Activated T-helper 17 cell treated with anti-CD3 and anti-CD28 coated beads, Interleukin-2, amount 50 U/mL, for 72 hours (primary cell): ENCODE measurements at regions not wholly inside any gene's neighbourhood (a gene's known extent, or its start where the extent isn't known, plus 50 kb on each side); places are given as distances from the start of the nearest gene placed in this dataset.
A peak's percentile ranks its signal among the peaks of the same experiment; 100 is the strongest.

Experiments
- ATAC-seq: fragments of 150-1000 bp; cut with Tn5 transposase; replicated peaks from 2 replicates; pipeline ENCODE4 v1.10.0; 2021; ENCODE audit warnings: mild to moderate bottlenecking, moderate library complexity
- H3K27ac Mint-ChIP-seq: one replicate; pipeline ENCODE4 v1.8.0; 2022; ENCODE audit warnings: mixed read lengths
- H3K27me3 Mint-ChIP-seq: one replicate; pipeline ENCODE4 v1.8.0; 2022; ENCODE audit warnings: mixed read lengths
- H3K36me3 Mint-ChIP-seq: one replicate; pipeline ENCODE4 v1.8.0; 2022; ENCODE audit warnings: low read depth, mild to moderate bottlenecking, mixed read lengths
- H3K4me1 Mint-ChIP-seq: one replicate; pipeline ENCODE4 v1.8.0; 2022; ENCODE audit warnings: mixed read lengths
- H3K4me3 Mint-ChIP-seq: one replicate; pipeline ENCODE4 v1.8.0; 2022; ENCODE audit warnings: mild to moderate bottlenecking, mixed read lengths
- H3K9me3 Mint-ChIP-seq: one replicate; pipeline ENCODE4 v1.8.0; 2022; ENCODE audit warnings: mixed read lengths

DNA sequence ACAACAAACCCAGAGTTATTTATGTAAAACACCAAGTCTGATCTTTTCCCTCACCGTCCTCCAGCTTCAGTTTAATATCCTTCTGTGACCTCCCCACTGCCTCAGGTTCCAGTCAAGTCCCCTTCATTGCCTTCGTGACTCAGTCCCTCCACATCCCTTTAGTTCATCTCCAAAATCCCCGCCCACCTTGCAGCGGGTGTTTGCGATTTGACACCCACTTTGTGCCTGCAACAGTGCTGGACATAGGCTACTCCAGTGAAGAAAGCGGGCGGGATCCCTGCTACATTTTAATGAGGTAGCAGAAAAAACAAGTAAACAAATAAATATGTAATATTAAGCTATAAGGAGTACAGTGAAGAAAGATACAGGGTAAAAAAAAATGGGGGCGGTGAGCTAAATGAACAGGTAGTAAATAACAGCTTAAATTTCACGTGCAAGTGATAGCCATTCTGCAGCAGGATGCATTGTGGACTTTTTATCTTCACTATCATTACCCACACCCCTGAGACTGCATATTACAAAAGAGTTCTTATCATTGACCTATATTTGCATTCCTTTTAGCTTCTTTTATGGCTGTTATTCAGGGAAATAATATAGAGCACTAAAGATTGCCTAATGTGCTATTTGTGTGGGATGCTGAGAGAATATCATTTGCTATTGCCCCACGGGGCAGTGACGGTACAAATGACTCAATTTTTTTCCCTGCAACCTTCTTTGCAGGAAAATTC is 222.8 kb upstream of the NUDT4 start:
- no peak overlapping the region for H3K4me3 Mint-ChIP-seq
- H3K27ac Mint-ChIP-seq = no peak overlapping the region
- H3K4me1 Mint-ChIP-seq = peaks cover 4% of the 10 kb centered on the region
- peaks cover 18% of the 10 kb centered on the region for H3K27me3 Mint-ChIP-seq
- H3K36me3 Mint-ChIP-seq = no peaks in the 10 kb centered on the region
- H3K9me3 Mint-ChIP-seq = peaks cover 4% of the 10 kb centered on the region
- no peak for ATAC-seq

DNA sequence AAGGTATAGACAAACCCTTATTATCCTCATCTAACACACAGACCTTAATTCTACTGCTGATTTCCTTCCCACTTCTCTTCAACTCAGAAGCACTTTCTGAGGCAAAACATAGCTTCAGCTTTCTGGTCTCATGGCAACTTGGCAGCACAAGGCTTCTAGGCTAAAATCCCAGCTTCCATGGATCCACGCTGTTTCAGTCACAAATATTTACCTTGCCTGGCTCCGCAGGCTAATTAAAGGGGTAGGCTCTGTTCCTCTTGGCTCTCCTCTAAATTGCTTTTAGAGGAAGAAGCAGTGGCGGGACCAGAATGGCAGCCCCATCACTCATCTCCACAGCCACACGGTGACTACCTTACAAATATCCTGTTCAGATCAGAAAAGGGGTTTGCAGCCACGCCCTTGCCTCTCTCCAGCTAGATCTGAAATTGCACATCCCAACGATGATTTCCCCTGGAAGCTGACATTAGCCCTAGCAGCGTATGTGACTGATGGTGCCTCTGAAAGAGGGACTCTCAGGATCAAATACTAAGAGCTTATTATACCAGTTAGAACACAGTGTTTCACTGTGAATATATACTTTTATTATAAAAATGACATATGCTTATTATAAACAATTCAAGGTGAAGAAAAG is 221.5 kb upstream of the NUDT4 start:
- Mint-ChIP-seq H3K27ac (no peak overlapping the region), H3K27me3 (peaks cover 19% of the 10 kb centered on the region), H3K4me3 (no peak overlapping the region), H3K9me3 (peaks cover 4% of the 10 kb centered on the region), H3K36me3 (no peaks in the 10 kb centered on the region), H3K4me1 (peaks cover 4% of the 10 kb centered on the region)
- no peak for ATAC-seq

DNA sequence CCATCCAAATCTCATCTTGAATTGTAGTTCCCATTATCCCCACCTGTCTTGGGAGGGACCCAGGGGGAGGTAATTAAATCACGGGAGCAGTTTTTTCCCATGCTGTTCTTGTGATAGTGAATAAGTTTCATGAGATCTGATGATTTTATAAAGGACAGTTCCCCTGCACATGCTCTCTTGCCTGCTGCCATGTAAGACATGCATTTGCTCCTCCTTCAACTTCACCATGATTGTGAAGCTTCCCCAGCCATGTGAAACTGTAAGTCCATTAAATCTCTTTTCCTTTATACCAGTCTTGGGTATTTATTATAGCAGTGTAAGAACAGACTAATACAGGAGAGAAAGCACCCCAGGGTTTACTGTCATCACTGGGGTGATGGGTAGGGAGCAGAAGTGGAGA is 220.4 kb upstream of the NUDT4 start:
- H3K36me3 Mint-ChIP-seq = no peaks in the 10 kb centered on the region
- ATAC-seq = no peak
- no peak overlapping the region for H3K27ac Mint-ChIP-seq
- no peak overlapping the region for H3K4me3 Mint-ChIP-seq
- H3K9me3 Mint-ChIP-seq = peaks cover 4% of the 10 kb centered on the region
- H3K27me3 Mint-ChIP-seq = peaks cover 21% of the 10 kb centered on the region
- peaks cover 4% of the 10 kb centered on the region for H3K4me1 Mint-ChIP-seq

DNA sequence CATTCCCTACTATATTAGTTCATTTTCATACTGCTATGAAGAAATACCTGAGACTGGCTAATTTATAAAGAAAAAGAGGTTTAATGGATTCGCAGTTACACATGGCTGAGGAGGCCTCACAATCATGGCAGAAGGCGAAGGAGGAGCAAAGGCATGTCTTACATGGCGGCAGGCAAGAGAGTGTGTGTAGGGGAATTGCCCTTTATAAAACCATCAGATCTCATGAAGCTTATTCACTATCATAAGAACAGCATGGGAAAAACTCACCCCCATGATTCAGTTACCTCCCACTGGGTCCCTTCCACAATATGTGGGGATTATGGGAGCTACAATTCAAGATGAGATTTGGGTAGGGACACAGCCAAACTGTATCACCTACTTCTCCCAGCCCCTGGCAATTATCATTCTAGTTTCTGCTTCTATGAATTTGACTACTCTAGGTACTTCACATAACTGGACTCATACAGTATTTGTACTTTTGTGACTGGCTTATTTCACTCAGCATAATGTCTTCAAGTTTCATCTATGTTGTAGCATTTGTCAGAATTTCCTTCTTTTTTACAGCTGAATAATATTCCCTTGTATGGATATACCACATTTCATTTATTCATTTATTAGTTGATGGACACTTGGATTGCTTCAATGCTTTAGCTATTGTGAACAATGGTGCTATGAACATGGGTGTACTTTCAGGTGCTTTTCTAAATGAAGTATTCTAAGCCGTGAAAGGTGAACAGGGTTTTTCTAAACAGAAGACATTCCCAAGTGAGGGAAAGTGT is 219.5 kb upstream of the NUDT4 start:
- no peak overlapping the region for H3K27ac Mint-ChIP-seq
- ATAC-seq = no peak
- H3K36me3 Mint-ChIP-seq = no peaks in the 10 kb centered on the region
- peaks cover 21% of the 10 kb centered on the region for H3K27me3 Mint-ChIP-seq
- no peak overlapping the region for H3K4me3 Mint-ChIP-seq
- peaks cover 4% of the 10 kb centered on the region for H3K9me3 Mint-ChIP-seq
- H3K4me1 Mint-ChIP-seq = peaks cover 4% of the 10 kb centered on the region

DNA sequence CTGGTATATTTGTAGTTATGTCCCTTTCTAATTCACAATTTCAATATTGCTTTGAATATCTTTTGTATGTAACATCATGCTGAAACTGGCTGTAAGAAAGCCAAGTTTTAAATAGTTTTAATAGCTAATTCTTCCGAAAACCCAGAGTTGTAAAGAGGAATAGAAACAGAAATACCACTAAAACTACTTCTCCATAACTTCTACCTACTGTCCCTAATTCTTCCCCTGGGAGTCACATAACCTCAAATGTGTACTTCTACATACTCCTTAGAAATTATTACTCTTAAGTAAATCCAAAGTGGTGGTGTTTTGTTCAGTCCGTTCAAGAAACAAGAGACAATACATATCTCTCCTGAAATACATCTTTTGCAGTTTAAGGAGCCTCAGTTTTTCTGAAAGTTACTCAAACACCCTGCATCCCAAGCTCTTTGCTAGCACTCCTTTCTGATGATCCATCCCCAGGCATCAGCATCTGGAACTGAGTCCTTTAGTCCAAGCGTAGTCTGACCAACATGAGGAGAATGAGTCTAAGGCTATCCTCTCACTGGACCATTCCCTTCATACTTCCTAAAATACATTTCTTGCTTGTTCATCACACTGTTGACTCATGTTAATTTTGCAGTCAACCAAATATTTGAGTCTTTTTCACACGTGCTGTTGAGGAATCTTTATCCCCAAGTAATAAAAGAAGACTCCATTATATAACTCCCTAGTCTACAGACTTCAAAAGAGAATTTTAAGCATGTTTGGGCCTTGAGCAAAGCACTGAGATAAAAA is 214.3 kb upstream of the NUDT4 start:
- Mint-ChIP-seq H3K9me3 (no peaks in the 10 kb centered on the region), H3K4me3 (no peak overlapping the region), H3K4me1 (peaks cover 8% of the 10 kb centered on the region), H3K27ac (no peak overlapping the region), H3K36me3 (no peaks in the 10 kb centered on the region), H3K27me3 (peaks cover 19% of the 10 kb centered on the region)
- no peak for ATAC-seq

DNA sequence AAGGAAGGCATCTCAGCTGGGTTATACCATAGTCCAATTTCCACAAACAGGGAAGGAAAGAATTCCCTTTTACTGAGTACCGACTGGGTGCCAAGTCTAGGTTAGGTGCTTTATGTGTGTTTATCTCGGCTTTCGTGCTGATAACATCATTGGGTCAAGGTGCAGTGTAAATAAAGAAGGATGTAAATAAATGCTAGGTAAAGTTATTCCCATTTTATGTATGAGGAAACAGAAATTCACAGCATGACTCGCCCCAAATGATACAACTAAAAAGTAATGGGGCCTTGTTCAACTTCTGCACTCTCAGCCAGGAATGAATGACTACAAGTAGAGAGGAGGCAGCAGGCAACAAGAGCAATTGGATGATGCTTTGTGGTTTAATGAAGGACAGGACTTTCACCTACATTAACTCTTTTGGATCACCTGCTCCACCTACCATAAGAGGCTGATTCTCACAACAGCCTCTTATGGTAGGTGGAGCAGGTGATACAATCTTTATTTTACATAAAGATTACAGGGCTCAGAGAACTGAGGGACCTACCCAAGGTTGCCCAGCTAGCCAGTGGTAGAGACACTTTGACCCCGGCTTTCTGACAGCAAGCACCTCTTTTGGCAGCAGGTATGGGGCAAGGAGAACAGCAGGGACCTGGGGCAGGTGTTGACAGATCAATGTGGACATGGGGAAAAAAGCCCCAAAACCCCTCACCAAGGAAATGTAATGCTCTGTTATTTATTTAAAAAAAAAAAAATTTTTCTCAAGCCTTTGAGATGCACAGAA is 213.4 kb upstream of the NUDT4 start:
- Mint-ChIP-seq H3K4me3 (no peak overlapping the region), H3K9me3 (no peaks in the 10 kb centered on the region), H3K4me1 (peaks cover 8% of the 10 kb centered on the region), H3K27me3 (peaks cover 19% of the 10 kb centered on the region), H3K36me3 (no peaks in the 10 kb centered on the region), H3K27ac (no peak overlapping the region)
- ATAC-seq = no peak

DNA sequence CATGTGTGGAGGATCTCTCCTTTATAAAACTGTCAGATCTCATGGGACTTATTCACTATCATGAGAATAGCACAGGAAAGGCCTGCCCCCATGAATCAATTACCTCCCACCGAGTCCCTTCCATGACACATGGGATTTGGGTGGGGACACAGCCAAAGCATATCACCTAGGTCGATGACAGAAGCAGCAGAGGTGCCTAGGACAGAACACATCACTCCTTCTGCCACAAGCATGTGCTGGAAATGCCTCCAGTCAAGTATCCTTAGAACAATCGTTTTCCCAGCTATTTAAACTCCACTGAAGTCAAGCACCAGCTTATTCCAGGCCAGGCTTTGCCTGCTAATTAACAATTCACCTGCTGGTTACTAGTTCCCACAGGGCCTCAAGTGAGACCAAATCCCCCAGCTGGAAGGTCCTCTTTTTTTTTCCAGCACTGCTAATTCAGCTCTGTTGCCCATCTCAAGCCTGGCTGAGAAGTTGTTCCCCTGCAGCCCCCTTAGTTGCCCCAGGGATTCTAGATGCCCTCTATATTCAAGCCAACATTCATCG is 212.3 kb upstream of the NUDT4 start:
- Mint-ChIP-seq H3K36me3 (no peaks in the 10 kb centered on the region), H3K4me1 (peaks cover 8% of the 10 kb centered on the region), H3K9me3 (no peaks in the 10 kb centered on the region), H3K4me3 (no peak overlapping the region), H3K27me3 (peaks cover 19% of the 10 kb centered on the region), H3K27ac (no peak overlapping the region)
- no peak for ATAC-seq

DNA sequence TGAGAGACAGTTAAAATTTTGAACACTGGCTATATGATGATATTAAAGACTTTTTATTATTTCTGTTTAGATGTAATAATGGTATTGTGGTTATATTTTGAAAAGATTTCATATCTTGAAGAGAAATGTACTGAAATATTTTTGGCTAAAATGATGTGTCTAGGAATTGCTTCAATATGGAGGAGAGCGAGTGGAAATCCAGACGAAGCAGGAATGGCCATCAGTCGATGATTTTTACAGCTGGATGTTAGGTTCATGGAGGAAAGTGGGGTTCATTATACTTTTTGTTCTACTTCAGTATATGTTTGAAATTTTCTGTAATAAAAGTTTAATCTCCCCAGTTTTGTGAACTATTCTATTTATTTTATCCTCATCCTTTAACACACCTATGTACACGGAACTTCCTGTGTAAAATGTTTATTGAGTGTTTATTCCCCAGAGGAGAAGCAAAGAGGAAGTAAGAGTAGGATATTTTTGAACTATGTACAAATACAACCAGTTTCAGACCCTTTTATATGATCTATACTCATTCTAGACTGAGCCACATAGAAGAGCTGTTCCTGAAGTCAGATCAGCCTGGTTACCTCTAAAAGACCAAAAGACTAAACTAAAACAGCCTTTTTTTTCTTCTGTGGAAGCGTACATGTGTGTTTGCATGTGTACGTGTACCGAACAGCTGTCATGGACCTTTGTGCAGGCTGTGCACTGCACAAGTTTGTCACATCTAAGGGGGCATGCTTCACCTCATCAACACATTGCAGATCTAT is 211.0 kb upstream of the NUDT4 start:
- Mint-ChIP-seq H3K4me3 (peak overlapping the region; percentile 82), H3K27me3 (peaks cover 14% of the 10 kb centered on the region), H3K36me3 (no peaks in the 10 kb centered on the region), H3K27ac (no peak overlapping the region), H3K4me1 (peaks cover 8% of the 10 kb centered on the region), H3K9me3 (no peaks in the 10 kb centered on the region)
- ATAC-seq = no peak

DNA sequence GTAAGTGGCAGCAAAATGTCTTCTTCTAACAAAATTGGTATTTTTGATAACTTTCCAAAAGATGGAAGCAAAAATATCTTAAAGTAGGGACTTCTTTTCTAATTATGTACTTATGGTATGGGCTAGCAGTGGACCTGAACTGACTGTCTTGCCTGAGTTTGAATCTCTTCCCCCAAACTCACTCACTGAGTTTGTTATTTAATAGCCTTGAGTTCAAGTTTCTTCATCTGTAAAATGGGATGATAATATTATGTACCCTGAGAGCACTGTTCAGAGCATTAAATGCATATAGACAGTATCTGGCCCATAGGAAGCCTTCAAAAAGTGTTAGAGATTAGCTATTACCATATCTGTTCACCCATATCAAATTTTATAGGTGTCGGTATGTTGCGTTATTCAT is 210.4 kb upstream of the NUDT4 start:
- Mint-ChIP-seq H3K36me3 (no peaks in the 10 kb centered on the region), H3K4me3 (peak overlapping the region; percentile 82), H3K9me3 (no peaks in the 10 kb centered on the region), H3K4me1 (peaks cover 8% of the 10 kb centered on the region), H3K27me3 (peaks cover 14% of the 10 kb centered on the region), H3K27ac (peak overlapping the region; percentile 55)
- ATAC-seq = peak; percentile 5

DNA sequence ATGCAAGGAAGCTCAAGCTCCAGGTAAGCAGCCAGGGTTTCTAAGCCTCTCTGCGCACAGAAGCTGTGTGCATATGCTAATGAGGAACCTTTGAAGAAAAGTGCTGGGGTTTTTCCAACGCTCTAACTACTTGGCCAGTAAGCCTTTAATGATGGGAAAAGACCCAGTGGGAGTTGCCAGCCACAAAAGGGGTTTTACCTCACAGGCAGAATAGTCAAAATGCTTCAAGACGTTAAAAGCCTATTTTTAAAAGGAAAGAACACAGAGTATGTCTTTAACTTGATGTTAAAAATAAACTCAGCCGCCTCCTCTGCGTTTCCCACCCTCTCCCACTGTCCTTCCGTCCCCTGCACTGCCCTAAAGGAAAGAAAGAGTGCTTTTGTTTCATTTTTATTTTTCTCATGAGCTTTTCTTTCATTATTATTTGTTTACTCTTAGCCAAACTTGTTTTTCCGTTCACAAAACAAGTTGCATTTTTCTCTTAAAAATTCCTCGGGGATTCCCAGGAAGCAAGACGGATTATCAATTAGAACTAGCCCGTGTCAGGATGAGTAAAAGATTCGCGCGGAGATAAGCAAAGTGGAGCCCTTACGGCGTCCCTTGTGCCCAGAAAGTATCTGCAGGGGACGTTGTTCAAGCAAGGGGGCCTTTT is 209.8 kb upstream of the NUDT4 start:
- peak; percentile 99 for ATAC-seq
- Mint-ChIP-seq H3K9me3 (no peaks in the 10 kb centered on the region), H3K4me3 (peak overlapping the region; percentile 82), H3K4me1 (peaks cover 8% of the 10 kb centered on the region), H3K27me3 (peaks cover 14% of the 10 kb centered on the region), H3K36me3 (no peaks in the 10 kb centered on the region), H3K27ac (peak overlapping the region; percentile 55)

DNA sequence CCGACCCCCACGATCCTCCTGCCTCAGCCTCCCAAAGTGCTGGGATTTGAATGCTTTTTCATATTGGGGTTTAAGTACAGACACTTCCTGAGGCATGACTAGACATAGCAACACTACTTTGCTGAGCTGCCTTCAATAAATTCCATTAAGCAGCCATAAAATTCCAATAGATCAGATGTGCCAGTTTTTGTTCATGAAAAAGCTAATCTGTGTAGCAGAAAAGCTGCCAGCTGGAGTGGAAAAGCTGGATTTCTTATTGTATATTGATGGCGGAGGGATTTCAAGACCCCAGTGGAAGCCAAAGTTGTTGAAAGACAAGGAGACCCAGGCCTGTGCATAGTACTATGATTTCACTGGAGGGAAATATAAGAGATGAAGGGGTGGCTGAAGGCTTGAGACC is 209.0 kb upstream of the NUDT4 start:
- ATAC-seq = no peak
- Mint-ChIP-seq H3K27ac (no peak overlapping the region), H3K36me3 (no peaks in the 10 kb centered on the region), H3K9me3 (no peaks in the 10 kb centered on the region), H3K4me1 (peaks cover 8% of the 10 kb centered on the region), H3K27me3 (peaks cover 14% of the 10 kb centered on the region), H3K4me3 (peak overlapping the region; percentile 82)

DNA sequence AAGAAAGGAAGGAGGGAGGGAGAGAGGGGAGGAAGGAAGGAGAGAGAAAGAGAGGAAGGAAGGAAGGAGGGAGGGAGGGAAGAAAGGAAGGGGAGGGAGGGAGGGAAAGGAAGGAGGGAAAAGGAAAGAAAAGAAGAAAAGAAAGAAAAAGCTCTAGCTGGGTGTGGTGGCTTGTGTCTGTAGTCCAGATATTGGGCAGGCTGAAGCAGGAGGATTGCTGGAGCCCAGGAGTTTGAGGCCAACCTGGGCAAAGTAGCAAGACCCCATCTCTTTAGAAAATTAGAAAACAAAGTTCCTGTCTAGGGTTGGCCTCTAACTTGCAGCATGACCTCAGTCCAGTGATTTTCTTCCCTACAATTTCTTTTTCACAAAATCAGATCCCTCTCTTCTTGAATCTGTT is 208.2 kb upstream of the NUDT4 start:
- ATAC-seq = no peak
- Mint-ChIP-seq H3K36me3 (no peaks in the 10 kb centered on the region), H3K9me3 (no peaks in the 10 kb centered on the region), H3K27me3 (peaks cover 14% of the 10 kb centered on the region), H3K4me1 (peaks cover 8% of the 10 kb centered on the region), H3K4me3 (no peak overlapping the region), H3K27ac (no peak overlapping the region)

DNA sequence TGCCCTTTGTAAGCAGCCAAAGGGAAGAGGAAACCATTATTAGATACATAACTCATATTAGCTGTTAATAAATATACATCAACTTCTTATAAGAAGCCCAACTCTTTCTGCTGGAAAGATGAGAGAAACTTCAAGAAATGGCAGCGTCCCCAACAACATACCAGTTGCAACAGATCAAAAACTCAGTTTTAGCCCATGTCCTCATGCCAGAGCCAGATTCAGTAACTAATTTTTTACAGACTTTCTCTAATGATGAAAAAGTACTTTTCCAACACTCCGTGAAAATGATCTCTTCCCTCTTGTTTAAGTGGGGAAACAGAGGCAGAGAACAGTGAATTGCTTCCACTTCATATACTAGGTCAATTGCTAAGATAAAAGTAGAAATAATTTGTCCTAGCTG is 206.8 kb upstream of the NUDT4 start:
- H3K36me3 Mint-ChIP-seq = no peaks in the 10 kb centered on the region
- no peak for ATAC-seq
- no peak overlapping the region for H3K27ac Mint-ChIP-seq
- H3K4me3 Mint-ChIP-seq = no peak overlapping the region
- H3K27me3 Mint-ChIP-seq = peaks cover 11% of the 10 kb centered on the region
- peaks cover 8% of the 10 kb centered on the region for H3K4me1 Mint-ChIP-seq
- no peaks in the 10 kb centered on the region for H3K9me3 Mint-ChIP-seq
